Activated CD4-positive, alpha-beta T cell treated with anti-CD3 and anti-CD28 coated beads, Interleukin-2, Interleukin-4, amounts not matched to agents 100 ng/mL and 50 ng/mL, durations not matched to agents 16 hours and 8 hours (primary cell): ENCODE measurements at regions not wholly inside any gene's neighbourhood (a gene's known extent, or its start where the extent isn't known, plus 50 kb on each side); places are given as distances from the start of the nearest gene placed in this dataset.
"Not testable (repeated sequence)": the region's sequence is repeated elsewhere in the genome, so short reads cannot be mapped to it uniquely, and the experiment has no call there.

Experiments used
- DNase-seq: peaks from one replicate; pipeline ENCODE4 v3.0.0-alpha.2; 2020; ENCODE audit warnings: low spot score

- peak; percentile 78 for DNase-seq
These were observed 1183.7 kb upstream of the TMEM132C start for GRCh38 chr12:127083008-127083949.

GRCh38 chr12:127101076-127101475, 1165.9 kb upstream of the TMEM132C start:
- no peak for DNase-seq

GRCh38 chr12:127106041-127106440, 1160.9 kb upstream of the TMEM132C start:
- no peak for DNase-seq

GRCh38 chr12:127106697-127107096, 1160.3 kb upstream of the TMEM132C start:
- no peak for DNase-seq

GRCh38 chr12:127107744-127108143, 1159.2 kb upstream of the TMEM132C start:
- no peak for DNase-seq

GRCh38 chr12:127108360-127109215, 1158.4 kb upstream of the TMEM132C start:
- peak; percentile 49 for DNase-seq

GRCh38 chr12:127113945-127114344, 1153.0 kb upstream of the TMEM132C start:
- DNase-seq = no peak

- no peak for DNase-seq
These were observed 1151.4 kb upstream of the TMEM132C start for GRCh38 chr12:127115468-127116035.

- DNase-seq = no peak
These were observed 1148.7 kb upstream of the TMEM132C start for GRCh38 chr12:127118251-127118650.

GRCh38 chr12:127119600-127120140, 1147.3 kb upstream of the TMEM132C start:
- DNase-seq = no peak

GRCh38 chr12:127120851-127121250, 1146.1 kb upstream of the TMEM132C start:
- no peak for DNase-seq

GRCh38 chr12:127121494-127122084, 1145.4 kb upstream of the TMEM132C start:
- DNase-seq = no peak

GRCh38 chr12:127125607-127126259, 1141.2 kb upstream of the TMEM132C start:
- peak; percentile 71 for DNase-seq

- no peak for DNase-seq
These were observed 1140.7 kb upstream of the TMEM132C start for GRCh38 chr12:127126260-127126628.

GRCh38 chr12:127127897-127128296, 1139.1 kb upstream of the TMEM132C start:
- DNase-seq = no peak

- DNase-seq = no peak
These were observed 1136.4 kb upstream of the TMEM132C start for GRCh38 chr12:127130506-127131124.

- DNase-seq = no peak
These were observed 1133.2 kb upstream of the TMEM132C start for GRCh38 chr12:127133675-127134335.

GRCh38 chr12:127140864-127141484, 1126.0 kb upstream of the TMEM132C start:
- DNase-seq = not testable (repeated sequence)

- no peak for DNase-seq
These were observed 1124.0 kb upstream of the TMEM132C start for GRCh38 chr12:127143020-127143419.

GRCh38 chr12:127144770-127145169, 1122.2 kb upstream of the TMEM132C start:
- no peak for DNase-seq
